SK-N-SH (cell line): ENCODE measurements at regions not wholly inside any gene's neighbourhood (a gene's known extent, or its start where the extent isn't known, plus 50 kb on each side); places are given as distances from the start of the nearest gene placed in this dataset.

Experiments used
- EP300 ChIP-seq, 2 experiments: IDR thresholded peaks; 2 replicates each; pipeline versions ENCODE4 v1.4.0 to v1.6.1; 2012; ENCODE audit warnings: borderline replicate concordance in 1 of 2, low read depth in 1 of 2, low read length in 1 of 2
- POLR2AphosphoS5 ChIP-seq: IDR thresholded peaks from 2 replicates; pipeline ENCODE4 v1.6.1; 2012; ENCODE audit warnings: low read depth, low read length
- SMC3 ChIP-seq: IDR thresholded peaks from 2 replicates; pipeline ENCODE4 v1.6.1; 2012; ENCODE audit warnings: low read depth, low read length, improper control_type of control experiment
- TEAD4 ChIP-seq: IDR thresholded peaks from 2 replicates; pipeline ENCODE4 v1.4.0; 2012; ENCODE audit warnings: mild to moderate bottlenecking, borderline replicate concordance; ENCODE audit not compliant: insufficient read depth
- TF ChIP-seq, protein P1 (sequence below): fragments of 200-600 bp; sonication (generic); IDR thresholded peaks from 2 replicates; pipeline ENCODE4 v1.6.1; 2017; ENCODE audit warnings: antibody characterized with exemption, mild to moderate bottlenecking, moderate library complexity
- TF ChIP-seq, protein P2 (sequence below): fragments of 150-350 bp; IDR thresholded peaks from 2 replicates; pipeline ENCODE4 v1.6.1; 2017; ENCODE audit warnings: antibody characterized with exemption, low read length, low read depth, borderline replicate concordance
- TF ChIP-seq, protein P3 (sequence below): IDR thresholded peaks from 2 replicates; pipeline ENCODE4; 2012
- TF ChIP-seq, protein P4 (sequence below): IDR thresholded peaks from 2 replicates; pipeline ENCODE4 v1.4.0; 2012; ENCODE audit warnings: low read depth, borderline replicate concordance
- TF ChIP-seq, protein P5 (sequence below): IDR thresholded peaks from 2 replicates; pipeline ENCODE4 v1.6.1; 2012; ENCODE audit warnings: mild to moderate bottlenecking, low read depth, low read length, moderate library complexity

DNA sequence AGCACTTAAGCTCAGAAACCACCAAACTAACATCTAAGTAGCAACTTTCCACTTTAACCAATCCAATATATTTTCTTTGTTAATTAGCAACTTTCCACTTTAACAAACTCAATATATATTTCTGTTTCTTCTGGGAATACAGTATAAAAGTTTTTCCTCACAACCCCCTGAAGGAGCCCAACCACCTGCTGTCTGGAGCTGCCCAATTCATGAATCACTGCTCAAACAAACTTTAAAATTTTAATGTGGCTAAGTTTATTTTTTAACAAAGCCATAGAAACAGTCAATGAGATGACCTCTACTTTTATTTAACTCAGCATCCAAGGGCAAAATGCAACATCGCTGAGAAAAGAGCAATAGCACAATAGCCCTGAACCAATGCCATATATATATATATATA, 500.1 kb downstream of the EPM2A start:
- TF ChIP-seq, protein P1, sequence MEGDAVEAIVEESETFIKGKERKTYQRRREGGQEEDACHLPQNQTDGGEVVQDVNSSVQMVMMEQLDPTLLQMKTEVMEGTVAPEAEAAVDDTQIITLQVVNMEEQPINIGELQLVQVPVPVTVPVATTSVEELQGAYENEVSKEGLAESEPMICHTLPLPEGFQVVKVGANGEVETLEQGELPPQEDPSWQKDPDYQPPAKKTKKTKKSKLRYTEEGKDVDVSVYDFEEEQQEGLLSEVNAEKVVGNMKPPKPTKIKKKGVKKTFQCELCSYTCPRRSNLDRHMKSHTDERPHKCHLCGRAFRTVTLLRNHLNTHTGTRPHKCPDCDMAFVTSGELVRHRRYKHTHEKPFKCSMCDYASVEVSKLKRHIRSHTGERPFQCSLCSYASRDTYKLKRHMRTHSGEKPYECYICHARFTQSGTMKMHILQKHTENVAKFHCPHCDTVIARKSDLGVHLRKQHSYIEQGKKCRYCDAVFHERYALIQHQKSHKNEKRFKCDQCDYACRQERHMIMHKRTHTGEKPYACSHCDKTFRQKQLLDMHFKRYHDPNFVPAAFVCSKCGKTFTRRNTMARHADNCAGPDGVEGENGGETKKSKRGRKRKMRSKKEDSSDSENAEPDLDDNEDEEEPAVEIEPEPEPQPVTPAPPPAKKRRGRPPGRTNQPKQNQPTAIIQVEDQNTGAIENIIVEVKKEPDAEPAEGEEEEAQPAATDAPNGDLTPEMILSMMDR = no peak
- TF ChIP-seq, protein P2, sequence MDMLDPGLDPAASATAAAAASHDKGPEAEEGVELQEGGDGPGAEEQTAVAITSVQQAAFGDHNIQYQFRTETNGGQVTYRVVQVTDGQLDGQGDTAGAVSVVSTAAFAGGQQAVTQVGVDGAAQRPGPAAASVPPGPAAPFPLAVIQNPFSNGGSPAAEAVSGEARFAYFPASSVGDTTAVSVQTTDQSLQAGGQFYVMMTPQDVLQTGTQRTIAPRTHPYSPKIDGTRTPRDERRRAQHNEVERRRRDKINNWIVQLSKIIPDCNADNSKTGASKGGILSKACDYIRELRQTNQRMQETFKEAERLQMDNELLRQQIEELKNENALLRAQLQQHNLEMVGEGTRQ = no peak
- TF ChIP-seq SMC3 = no peak
- TF ChIP-seq EP300 (IDR thresholded peaks at IDR 0.05; ENCODE audit: borderline replicate concordance in 1 of 2, low read depth in 1 of 2, low read length in 1 of 2) = no peak
- TF ChIP-seq, protein P3, sequence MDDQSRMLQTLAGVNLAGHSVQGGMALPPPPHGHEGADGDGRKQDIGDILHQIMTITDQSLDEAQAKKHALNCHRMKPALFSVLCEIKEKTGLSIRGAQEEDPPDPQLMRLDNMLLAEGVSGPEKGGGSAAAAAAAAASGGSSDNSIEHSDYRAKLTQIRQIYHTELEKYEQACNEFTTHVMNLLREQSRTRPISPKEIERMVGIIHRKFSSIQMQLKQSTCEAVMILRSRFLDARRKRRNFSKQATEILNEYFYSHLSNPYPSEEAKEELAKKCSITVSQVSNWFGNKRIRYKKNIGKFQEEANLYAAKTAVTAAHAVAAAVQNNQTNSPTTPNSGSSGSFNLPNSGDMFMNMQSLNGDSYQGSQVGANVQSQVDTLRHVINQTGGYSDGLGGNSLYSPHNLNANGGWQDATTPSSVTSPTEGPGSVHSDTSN = no peak
- no peak for TF ChIP-seq TEAD4
- TF ChIP-seq, protein P4, sequence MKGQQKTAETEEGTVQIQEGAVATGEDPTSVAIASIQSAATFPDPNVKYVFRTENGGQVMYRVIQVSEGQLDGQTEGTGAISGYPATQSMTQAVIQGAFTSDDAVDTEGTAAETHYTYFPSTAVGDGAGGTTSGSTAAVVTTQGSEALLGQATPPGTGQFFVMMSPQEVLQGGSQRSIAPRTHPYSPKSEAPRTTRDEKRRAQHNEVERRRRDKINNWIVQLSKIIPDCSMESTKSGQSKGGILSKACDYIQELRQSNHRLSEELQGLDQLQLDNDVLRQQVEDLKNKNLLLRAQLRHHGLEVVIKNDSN = no peak
- no peak for TF ChIP-seq POLR2AphosphoS5
- TF ChIP-seq, protein P5, sequence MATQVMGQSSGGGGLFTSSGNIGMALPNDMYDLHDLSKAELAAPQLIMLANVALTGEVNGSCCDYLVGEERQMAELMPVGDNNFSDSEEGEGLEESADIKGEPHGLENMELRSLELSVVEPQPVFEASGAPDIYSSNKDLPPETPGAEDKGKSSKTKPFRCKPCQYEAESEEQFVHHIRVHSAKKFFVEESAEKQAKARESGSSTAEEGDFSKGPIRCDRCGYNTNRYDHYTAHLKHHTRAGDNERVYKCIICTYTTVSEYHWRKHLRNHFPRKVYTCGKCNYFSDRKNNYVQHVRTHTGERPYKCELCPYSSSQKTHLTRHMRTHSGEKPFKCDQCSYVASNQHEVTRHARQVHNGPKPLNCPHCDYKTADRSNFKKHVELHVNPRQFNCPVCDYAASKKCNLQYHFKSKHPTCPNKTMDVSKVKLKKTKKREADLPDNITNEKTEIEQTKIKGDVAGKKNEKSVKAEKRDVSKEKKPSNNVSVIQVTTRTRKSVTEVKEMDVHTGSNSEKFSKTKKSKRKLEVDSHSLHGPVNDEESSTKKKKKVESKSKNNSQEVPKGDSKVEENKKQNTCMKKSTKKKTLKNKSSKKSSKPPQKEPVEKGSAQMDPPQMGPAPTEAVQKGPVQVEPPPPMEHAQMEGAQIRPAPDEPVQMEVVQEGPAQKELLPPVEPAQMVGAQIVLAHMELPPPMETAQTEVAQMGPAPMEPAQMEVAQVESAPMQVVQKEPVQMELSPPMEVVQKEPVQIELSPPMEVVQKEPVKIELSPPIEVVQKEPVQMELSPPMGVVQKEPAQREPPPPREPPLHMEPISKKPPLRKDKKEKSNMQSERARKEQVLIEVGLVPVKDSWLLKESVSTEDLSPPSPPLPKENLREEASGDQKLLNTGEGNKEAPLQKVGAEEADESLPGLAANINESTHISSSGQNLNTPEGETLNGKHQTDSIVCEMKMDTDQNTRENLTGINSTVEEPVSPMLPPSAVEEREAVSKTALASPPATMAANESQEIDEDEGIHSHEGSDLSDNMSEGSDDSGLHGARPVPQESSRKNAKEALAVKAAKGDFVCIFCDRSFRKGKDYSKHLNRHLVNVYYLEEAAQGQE = no peak
